Ishikawa (cell line): ENCODE measurements at regions not wholly inside any gene's neighbourhood (a gene's known extent, or its start where the extent isn't known, plus 50 kb on each side); places are given as distances from the start of the nearest gene placed in this dataset.

Source experiments
- CEBPB ChIP-seq: IDR thresholded peaks from 2 replicates; pipeline ENCODE4 v1.6.1; 2012
- CREB1 ChIP-seq: IDR thresholded peaks from 2 replicates; pipeline ENCODE4 v1.6.1; 2012; ENCODE audit warnings: low read depth
- EGR1 ChIP-seq: IDR thresholded peaks from 2 replicates; pipeline ENCODE4 v1.6.1; 2012
- EP300 ChIP-seq: IDR thresholded peaks from 2 replicates; pipeline ENCODE4 v1.6.1; 2012; ENCODE audit warnings: borderline replicate concordance
- FOXM1 ChIP-seq: IDR thresholded peaks from 2 replicates; pipeline ENCODE4 v1.6.1; 2012; ENCODE audit warnings: low read depth, borderline replicate concordance
- NFIC ChIP-seq: IDR thresholded peaks from 2 replicates; pipeline ENCODE4 v1.6.1; 2012
- RAD21 ChIP-seq: IDR thresholded peaks from 2 replicates; pipeline ENCODE4 v1.6.1; 2012; ENCODE audit warnings: low read depth
- TAF1 ChIP-seq: IDR thresholded peaks from 2 replicates; pipeline ENCODE4 v1.6.1; 2012; ENCODE audit warnings: low read depth, mild to moderate bottlenecking
- TCF12 ChIP-seq: IDR thresholded peaks from 2 replicates; pipeline ENCODE4 v1.6.1; 2012; ENCODE audit warnings: low read depth
- TEAD4 ChIP-seq: IDR thresholded peaks from 2 replicates; pipeline ENCODE4 v1.6.1; 2012
- YY1 ChIP-seq: IDR thresholded peaks from 2 replicates; pipeline ENCODE4 v1.6.1; 2012; ENCODE audit warnings: low read depth
- ZBTB7A ChIP-seq: IDR thresholded peaks from 2 replicates; pipeline ENCODE4 v1.6.1; 2012; ENCODE audit warnings: low read depth
- TF ChIP-seq, protein P1 (sequence below): IDR thresholded peaks from 2 replicates; pipeline ENCODE4 v1.6.1; 2012
- TF ChIP-seq, protein P2 (sequence below): IDR thresholded peaks from 2 replicates; pipeline ENCODE4 v1.6.1; 2012
- TF ChIP-seq, protein P3 (sequence below): IDR thresholded peaks from 2 replicates; pipeline ENCODE4 v1.6.1; 2012; ENCODE audit warnings: low read depth, mild to moderate bottlenecking

DNA sequence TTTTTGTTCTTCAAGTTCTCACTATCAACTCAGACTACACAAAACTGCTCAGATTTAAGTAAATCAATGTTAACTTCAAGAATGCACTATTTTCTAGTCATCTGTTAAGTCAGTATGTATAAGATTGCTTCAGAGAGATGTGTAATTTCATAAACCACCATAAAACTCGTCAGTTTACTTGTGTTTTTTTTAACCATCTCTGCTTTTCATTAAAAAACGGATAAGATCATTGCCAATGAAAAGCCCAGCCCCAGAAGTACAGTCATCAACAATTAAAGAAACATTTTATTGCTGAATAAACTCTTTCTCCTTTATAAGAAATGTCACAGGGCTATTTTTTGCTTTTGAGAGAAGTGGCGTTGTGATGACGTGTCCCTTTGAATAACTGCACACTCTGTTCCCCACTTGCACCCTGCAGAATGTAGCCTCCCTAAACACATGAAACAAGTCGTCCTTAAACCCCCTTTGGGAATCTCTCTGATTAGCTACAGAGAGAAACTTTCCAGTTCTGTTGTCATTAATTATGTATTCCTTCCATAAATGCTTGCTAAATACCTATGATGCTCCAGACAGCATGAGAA is 202.7 kb upstream of the FOXD3 start:
- TF ChIP-seq, protein P1, sequence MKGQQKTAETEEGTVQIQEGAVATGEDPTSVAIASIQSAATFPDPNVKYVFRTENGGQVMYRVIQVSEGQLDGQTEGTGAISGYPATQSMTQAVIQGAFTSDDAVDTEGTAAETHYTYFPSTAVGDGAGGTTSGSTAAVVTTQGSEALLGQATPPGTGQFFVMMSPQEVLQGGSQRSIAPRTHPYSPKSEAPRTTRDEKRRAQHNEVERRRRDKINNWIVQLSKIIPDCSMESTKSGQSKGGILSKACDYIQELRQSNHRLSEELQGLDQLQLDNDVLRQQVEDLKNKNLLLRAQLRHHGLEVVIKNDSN, result no peak
- TF ChIP-seq EP300 (no peak), TAF1 (no peak), NFIC (no peak), EGR1 (no peak), TEAD4 (no peak), YY1 (no peak), CREB1 (no peak), TCF12 (no peak), RAD21 (no peak), CEBPB (no peak)
- TF ChIP-seq, protein P2, sequence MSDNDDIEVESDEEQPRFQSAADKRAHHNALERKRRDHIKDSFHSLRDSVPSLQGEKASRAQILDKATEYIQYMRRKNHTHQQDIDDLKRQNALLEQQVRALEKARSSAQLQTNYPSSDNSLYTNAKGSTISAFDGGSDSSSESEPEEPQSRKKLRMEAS, result no peak

DNA sequence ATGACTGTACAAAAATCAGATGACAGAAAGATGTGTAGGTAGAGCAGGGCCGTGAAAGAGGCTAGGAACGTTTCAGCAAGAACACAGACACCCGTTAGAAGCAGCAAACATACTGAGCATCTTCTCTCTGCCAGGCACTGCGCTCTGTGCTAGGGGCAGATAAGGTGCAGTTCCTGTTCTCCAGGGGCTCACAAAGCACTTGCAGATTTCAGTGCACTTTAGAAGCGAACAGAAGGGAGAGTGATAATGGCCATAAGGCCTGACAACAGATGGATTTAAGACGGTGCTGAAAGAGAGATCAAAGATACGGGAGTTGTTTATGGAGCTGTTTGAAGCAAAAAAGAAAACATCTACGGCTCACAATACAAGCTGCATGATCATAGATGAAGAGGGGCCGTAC is 200.3 kb upstream of the FOXD3 start:
- TF ChIP-seq, protein P1, result no peak
- TF ChIP-seq YY1, result no peak
- no peak for TF ChIP-seq TCF12
- no peak for TF ChIP-seq NFIC
- TF ChIP-seq CREB1, result no peak
- TF ChIP-seq CEBPB, result no peak

DNA sequence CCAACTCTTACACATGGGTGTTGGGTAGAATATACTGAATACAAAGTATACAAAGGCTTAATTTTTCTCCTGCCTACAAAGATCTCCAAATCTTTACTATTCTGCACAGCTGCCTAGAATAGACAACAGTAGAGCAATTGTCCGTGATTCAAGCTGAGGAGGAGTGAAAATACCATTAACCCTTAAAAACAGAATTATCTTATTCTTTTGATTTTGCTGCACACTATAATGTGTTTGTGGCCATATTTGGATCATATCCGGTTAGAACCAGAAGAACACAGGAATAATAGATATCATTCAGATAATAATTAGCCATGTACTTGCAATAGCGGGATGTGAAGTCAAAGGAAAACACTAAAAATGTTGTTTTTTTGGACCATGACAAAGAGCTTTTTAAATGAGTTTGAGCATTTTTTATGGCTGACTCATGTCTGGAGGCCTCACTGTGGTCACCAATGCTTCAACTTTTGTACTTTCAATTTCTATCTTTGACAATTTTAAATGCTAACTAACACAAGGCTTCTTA is 197.6 kb upstream of the FOXD3 start:
- TF ChIP-seq RAD21 (no peak), EGR1 (no peak)

DNA sequence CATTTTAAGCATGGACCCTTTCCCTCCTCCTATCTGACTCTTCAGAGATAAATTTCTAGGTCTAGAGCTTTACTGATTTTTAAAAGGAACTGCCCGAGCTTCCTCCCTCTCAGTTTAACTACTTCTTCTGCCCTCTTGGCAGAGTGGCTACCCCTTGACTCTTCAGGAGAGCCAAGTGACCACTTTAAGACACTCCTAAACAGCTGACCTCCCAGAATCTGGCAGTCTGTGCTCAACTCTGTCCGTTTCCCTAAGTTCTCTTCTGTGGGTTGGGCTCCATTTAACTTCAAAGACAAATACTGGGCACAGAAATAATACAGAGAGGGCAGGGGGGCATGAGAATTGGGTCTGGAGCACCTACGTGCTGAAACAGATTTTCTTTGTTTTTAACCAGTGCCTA is 196.3 kb upstream of the FOXD3 start:
- TF ChIP-seq RAD21, result no peak
- no peak for TF ChIP-seq EP300
- no peak for TF ChIP-seq YY1
- TF ChIP-seq NFIC, result no peak
- TF ChIP-seq ZBTB7A, result no peak
- no peak for TF ChIP-seq TAF1
- no peak for TF ChIP-seq CREB1
- TF ChIP-seq, protein P1, result no peak

DNA sequence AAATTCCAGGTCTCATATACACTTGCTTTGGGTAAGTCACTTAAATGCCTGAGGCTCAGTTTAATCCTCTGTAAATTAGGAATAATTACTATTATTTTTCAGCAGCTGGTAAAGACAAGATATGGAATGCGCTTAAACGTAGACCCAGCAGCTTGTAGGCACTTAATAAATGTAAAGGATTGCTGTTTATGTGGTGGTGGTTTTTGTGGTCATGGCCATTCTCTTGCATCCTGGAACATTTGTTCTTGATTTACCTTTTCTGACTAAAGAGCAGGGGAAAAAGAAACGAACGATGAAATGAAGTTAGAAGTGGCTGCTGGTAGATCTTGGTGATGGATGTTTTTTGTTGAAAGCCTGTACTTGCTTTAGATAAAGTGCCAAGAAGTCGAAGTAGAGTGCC is 195.0 kb upstream of the FOXD3 start:
- TF ChIP-seq ZBTB7A (no peak), TAF1 (no peak), CREB1 (no peak), TEAD4 (no peak), FOXM1 (no peak), NFIC (no peak), TCF12 (no peak), EGR1 (no peak), RAD21 (no peak)
- TF ChIP-seq, protein P1, result no peak
- TF ChIP-seq, protein P2, result no peak
- TF ChIP-seq, protein P3, sequence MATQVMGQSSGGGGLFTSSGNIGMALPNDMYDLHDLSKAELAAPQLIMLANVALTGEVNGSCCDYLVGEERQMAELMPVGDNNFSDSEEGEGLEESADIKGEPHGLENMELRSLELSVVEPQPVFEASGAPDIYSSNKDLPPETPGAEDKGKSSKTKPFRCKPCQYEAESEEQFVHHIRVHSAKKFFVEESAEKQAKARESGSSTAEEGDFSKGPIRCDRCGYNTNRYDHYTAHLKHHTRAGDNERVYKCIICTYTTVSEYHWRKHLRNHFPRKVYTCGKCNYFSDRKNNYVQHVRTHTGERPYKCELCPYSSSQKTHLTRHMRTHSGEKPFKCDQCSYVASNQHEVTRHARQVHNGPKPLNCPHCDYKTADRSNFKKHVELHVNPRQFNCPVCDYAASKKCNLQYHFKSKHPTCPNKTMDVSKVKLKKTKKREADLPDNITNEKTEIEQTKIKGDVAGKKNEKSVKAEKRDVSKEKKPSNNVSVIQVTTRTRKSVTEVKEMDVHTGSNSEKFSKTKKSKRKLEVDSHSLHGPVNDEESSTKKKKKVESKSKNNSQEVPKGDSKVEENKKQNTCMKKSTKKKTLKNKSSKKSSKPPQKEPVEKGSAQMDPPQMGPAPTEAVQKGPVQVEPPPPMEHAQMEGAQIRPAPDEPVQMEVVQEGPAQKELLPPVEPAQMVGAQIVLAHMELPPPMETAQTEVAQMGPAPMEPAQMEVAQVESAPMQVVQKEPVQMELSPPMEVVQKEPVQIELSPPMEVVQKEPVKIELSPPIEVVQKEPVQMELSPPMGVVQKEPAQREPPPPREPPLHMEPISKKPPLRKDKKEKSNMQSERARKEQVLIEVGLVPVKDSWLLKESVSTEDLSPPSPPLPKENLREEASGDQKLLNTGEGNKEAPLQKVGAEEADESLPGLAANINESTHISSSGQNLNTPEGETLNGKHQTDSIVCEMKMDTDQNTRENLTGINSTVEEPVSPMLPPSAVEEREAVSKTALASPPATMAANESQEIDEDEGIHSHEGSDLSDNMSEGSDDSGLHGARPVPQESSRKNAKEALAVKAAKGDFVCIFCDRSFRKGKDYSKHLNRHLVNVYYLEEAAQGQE, result no peak

DNA sequence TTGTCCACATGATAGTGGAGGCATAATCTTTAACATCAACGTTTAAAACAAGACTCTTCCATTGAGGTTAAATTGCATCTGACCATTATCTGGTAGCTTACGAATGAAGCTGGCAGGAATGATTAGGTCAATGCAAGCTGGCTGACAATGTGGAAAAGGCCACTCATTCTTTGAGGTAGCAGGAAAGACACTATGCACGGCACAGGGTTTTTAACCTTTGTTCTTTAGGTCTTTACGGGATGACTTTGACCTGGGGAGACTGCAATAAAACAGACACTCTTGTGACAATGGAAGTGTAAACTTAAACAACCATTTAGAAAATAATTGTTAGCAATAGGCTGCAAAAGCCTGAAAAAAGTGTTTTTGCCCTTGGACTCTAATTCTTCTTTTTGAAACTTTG is 193.8 kb upstream of the FOXD3 start:
- TF ChIP-seq, protein P3, result no peak
- TF ChIP-seq CEBPB (no peak), NFIC (no peak)
